Fibroblast of upper back skin (primary cell): ENCODE measurements at regions not wholly inside any gene's neighbourhood (a gene's known extent, or its start where the extent isn't known, plus 50 kb on each side); places are given as distances from the start of the nearest gene placed in this dataset.

ENCODE experiments used
- DNase-seq: peaks from one replicate; pipeline ENCODE4 v3.0.0-alpha.2; 2013

DNA sequence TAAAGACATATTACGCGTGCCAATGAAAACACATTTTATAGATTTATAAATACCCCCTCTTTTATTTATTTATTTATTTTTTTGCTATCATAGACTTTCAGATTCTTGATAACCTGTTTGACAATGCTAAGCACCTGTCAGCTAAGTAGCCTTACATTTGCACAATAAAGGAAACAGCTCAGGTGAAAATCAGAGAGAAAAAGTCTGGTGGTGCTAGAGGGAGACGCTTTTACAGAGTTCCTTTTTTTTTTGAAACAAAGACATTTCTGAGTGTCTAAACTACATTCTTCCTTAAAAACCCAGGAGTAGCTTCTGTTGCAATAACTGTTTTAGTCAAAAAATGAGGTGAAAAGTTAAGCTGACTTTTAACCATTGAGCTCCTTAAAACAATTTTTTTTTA, 1611.6 kb downstream of the NCAM2 start:
- DNase-seq, result no peak

DNA sequence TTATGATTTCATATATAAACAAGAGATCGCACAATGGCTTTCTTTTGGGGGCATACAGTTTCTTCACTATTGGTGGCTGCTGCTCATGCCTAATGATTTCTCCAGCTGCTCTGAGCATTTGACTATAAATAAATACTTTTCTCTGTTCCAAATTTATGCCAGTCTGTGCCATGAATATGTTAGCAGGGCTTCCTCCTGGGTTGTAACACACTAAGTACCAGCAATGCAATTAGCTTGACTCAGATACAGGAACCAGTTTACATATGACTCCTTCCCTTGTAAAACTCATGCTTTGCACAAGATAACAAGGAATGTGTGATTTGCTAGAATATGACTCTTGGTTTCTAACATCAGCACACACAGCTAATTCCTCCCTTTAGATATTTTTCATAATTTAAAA, 1629.7 kb downstream of the NCAM2 start:
- DNase-seq, result no peak

DNA sequence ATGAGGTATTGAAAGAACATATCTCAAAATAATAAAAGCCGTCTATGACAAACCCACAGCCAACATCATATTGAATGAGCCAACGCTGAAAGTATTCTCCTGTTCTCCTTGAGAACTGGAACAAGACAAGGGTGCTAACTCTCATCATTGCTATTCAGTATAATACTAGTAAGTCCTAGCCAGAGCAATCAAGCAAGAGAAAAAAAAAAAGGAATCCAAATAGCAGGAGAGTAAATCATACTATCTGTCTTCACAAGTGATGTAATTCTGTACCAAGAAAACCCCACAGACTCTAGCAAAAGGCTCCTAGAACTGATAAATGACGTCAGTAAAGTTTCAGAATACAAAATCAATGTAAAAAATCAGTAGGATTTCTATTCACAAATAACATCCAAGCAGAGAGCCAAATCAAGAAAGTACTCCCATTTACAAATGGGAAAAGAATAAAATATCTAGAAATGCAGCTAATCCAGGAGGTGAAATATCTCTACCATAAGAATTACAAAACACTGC, 1632.8 kb downstream of the NCAM2 start:
- DNase-seq, result no peak

DNA sequence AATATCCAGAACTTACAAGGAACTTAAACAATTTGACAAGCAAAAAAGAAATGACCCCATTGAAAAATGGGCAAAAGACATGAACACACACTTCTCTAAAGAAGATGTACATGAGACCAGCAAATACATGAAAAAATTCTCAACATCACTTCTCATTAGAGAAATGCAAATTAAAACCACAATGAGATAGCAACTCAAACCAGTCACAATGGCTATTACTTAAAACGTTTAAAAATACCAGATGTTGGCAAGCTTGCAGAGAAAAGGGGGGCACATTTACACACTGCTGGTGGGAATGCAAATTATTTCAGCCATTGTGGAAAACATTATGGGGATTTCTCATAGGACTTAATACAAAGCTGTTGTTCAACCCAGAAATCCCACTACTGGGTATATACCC, 1634.0 kb downstream of the NCAM2 start:
- no peak for DNase-seq

DNA sequence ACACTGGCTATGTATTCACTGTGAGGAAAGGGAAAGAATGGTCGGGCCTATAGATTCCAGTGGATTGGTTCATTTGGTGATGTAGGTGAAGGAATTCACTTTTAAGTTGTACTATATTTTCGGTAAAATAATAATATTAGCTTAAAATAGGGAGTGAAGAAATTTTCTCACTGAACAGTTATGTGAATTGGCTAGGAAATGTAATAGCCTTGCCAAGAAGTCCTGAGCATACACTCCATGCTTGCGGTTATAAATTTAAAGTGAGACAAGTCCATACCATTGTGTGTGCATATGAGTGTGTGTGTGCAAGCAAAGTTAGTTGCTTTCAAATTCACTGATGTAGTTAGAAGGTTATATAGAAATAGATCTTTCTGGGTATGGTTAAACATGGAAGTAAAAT, 1651.0 kb downstream of the NCAM2 start:
- no peak for DNase-seq

DNA sequence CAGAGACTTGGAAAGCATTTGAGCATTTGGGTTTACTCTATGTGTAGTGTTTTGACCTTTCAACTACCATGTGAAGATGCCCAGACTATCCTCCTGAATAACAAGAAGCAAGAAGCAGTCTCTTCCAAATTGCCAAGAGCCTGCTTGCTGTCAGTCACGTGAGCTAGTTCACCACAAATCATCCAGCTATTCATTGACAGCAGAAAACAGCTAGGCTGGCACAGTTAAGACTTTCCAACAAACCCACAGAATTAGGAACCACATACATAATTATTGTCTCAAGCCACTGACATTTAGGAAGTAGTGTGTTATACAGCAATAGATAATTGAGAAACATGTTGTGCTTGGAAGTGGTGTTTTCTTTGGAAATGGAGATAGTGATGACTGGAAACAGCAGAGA, 1652.0 kb downstream of the NCAM2 start:
- DNase-seq, result no peak

DNA sequence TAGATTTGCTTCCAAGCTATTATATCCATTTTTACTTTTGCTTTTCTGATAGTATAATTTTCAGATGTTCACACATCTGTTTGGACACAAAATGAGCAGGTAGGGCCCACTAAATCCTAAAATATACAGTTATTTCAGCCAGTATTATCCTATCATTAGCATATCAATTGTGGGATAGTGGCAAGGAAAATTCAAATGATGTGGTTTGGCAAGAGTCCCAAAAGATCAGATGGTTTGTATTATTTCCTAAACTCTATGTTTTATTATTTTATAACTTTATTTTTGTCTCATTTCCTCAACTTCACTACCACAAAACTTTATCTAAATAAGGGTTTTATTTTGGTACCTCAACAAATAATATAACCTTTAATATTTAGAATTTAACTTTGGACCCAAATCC, 1659.6 kb downstream of the NCAM2 start:
- no peak for DNase-seq

DNA sequence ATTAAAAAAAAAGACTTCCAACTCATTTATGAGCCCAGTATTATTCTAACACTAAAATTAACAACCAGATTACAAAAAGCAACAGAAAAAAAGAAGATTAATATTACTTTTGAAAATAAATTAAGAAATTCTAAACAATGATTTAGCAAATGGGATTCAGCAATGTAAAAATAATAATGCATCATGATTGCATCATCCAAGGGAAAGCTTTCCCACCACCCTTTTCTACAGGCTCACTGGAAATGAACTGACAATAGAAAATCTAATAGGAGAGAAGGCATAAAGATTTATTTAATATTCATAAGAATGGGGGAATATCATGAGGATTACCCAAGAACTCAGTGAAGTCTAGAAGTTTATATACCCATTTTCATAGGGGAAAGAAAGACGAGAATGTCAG, 1671.9 kb downstream of the NCAM2 start:
- DNase-seq, result no peak

DNA sequence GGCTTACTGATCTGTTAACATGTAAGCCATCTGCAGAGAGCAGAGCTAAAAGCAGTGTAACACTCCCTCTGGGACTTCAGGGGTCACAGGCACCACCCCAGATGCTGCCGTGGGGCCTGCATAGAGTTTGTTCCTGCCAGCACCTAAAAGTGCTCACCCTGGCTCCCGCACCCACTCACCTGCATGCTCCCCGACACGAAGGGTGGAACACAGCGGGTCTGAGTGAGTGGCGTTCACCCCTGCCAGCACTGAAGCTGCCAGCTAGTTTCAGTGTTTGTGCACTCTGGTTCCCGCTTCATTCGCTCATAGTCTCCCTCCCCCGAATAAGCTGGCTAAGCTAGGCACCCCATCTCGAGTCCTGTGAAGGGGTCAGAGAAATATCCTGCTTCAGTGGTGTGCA, 1681.0 kb downstream of the NCAM2 start:
- DNase-seq, result no peak

DNA sequence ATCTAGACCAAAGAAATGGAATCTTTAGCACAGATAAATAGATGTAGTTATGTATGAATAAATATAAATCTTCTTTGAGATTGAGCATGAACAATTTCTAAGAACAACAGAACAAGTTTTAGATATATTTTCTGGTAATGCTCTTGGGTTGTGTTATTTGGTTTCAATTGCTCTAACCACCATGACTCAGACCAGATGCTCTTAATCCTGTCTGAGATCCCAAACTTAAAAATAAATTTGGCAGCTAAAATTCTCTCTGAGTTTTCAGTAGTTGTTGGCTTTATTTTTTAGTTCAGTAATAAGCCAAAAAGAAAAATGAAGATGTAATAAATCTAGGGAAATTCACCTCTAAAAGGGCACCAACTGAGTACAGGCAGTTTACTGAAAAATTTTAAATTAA, 1693.4 kb downstream of the NCAM2 start:
- DNase-seq, result no peak

DNA sequence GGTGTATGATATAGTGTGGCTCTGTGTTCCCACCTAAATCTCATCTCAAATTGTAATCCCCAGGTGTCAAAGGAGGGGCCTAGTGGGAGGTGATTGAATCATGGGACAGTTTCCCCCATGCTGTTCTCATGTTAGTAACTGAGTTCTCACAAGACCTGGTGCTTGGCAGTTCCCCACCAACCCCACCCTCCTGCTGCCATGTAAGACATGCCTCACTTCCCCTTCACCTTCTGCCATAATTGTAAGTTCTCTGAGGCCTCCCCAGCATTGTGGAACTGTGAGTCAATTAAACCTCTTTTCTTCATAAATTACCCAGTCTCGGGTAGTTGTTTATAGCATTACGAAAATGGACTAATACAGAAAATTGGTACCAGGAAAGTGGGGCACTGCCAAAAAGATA, 1705.3 kb downstream of the NCAM2 start:
- no peak for DNase-seq

DNA sequence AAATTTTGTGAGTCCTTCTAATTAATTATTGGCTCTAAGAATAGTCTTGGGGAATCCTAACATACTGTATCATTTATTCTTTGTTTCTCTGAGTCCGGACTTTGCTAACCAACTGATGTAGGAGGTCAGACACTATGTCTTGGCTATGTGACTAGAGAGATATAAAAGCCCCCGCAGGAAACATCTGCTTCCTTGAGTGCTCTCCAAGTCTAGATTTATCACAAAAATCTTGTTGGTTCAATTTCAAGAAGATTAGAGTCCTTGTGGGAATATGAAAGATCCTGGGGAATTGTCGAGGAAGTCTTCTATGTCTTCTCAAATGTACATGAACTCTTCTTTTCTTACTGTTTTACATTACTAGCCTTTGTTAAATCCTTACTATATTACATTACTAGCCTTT, 1712.5 kb downstream of the NCAM2 start:
- DNase-seq, result no peak

DNA sequence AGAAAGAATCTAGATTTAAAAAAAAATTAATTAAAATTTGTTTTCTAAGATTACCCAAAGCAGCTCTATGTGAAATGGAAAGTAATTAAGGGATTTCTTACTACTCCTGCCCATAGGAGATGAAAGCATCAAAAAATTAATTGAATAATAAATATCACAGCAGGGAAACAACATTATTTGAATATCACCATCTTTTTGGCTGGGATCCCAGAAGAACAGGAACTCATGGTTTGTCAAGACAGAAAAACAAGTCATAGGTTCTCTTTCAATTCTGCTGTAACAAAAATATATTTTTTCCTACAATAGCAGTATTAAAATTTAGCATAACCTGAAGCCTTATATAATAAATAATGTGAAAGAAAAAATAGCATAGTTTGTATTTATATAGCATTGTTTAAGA, 1713.4 kb downstream of the NCAM2 start:
- no peak for DNase-seq

DNA sequence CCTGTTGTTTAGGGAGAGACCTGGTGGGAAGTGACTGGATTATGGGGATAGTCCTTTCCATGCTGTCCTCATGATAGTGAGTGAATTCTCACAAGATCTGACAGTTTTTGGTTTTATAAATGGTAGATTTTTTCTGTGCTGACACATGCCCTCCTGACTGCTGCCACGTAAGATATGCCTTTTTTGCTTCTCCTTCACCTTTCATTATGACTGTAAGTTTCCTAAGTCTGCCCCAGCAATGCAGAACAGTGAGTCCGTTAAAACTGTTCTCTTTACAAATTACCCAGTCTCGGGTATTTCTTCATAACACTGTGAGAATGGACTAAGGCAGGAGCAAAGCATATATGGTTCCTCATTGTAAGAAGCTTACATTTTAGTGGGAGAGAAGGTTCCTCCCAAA, 1727.2 kb downstream of the NCAM2 start:
- no peak for DNase-seq

DNA sequence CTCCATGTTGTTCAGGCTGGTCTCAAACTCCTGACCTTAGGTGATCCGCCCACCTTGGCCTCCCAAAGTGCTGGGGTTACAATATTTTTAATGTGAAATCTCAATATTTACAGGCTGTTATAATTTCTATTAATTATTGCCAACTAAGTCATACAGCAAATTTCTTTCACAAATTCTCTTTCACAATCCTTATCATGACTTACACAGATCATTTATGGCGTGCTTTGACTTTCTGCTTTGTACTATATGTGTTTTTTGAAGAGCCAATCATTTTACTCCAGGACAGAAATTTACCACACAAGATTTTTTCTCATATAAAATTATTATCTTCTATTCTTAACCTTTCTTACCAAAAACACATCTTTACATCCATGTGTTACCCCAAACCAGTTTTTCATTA, 1729.9 kb downstream of the NCAM2 start:
- DNase-seq, result no peak

DNA sequence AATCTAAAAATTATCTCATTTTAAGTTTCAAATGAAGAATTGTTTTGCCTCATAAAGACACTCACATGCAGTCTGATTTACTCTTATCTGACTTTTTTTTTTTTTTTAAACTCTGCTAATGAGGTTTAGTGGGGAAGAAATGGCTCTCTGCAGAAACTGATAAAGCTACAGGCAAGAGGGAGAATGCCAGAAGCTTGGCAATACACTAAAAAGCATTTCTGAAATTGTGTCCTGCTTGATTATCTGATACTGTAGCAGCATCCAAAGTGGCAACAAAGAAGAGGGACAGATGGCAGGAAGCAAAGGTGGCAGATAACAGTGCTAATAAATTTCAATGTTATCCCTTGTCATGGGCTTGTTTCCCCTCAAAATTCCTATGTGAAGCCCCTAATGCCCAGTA, 1744.9 kb downstream of the NCAM2 start:
- no peak for DNase-seq

DNA sequence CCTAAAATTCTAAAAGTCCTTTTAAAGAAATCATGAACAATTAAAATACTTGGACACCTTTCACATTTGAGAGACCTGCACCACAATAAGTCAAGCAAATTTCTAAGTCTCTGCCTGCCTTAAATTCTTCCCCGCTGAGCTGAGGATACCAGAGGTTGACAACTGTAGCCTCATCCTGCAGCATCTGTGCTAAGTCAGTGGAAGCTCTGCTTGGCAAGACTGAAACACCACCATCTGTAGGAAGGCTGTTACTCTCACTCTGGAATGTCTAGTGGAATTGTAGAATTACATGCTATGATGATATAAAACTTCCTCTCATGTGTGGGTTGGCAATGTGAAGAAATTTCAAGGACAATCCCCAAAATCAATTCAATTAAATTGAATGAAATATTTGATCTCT, 1756.5 kb downstream of the NCAM2 start:
- peak; percentile 1 for DNase-seq

DNA sequence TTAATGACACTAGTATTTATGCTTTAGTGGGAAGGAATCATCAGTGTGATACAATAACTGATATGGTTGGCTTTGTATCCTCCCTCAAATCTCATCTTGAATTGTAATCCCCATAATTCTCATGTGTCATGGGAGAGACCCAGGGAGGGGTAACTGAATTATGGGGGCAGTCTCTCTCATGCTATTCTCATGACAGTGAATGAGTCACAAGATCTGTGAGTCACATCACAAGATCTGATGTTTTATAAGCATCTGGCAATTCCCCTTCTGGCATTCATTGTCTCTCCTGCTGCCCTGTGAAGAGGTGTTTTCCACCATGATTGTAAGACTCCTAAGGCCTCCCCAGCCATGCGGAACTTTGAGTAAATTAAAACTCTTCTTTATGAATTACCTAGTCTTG, 1760.3 kb downstream of the NCAM2 start:
- DNase-seq, result peak; percentile 32

DNA sequence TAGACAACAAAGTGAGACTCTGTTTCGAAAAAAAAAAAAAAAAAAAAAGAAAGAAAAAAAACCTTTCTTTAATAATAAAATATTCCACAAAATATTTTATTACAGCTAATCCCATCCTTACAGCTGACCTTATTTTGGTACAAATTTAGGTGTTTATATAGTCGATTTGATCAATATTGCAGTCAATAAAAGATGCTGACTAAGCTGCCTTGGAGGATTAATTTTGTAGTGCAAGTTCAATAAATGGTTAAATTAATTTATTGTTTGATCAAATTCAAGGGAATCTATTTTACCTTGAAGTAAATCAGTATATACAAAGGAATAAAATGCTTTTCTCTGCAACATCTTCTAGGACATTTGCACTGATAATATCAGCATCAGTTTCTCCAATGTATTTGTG, 1764.3 kb downstream of the NCAM2 start:
- DNase-seq, result no peak

DNA sequence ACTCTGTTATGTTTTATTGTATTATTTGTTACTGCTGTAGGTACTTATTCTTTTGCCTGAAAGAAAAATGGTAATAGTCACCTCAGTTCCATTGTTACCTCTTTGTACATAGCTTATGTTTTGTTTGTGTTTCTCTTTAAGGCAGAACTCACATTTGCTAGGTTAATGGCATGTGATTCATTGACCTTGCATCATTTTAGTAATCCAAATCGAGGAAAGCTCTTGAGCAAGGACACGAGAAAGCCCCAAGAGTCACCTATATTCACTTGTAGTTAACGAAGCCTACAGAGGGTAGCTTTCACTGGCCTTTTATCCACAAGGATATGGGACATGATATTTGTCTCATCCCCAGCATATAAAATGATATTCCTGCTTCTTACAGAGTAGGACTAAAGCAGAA, 1765.2 kb downstream of the NCAM2 start:
- no peak for DNase-seq

DNA sequence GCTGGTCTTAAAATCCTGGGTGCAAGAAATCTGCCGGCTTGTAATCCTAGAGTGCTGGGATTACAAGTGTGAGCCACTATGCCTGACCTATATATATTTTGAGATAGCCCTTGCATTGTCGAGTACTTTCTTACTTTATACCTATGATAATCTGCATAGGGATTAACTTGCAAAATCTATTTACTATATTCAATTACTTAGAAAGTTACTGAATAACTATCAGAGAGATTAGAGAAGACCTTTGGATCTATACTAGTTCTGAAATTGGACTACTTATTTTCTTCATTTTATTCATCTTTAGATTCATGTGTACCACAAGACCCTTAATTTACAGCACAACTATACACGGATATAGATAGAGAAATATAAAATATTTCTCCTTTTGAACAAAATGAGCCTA, 1766.0 kb downstream of the NCAM2 start:
- DNase-seq, result no peak

DNA sequence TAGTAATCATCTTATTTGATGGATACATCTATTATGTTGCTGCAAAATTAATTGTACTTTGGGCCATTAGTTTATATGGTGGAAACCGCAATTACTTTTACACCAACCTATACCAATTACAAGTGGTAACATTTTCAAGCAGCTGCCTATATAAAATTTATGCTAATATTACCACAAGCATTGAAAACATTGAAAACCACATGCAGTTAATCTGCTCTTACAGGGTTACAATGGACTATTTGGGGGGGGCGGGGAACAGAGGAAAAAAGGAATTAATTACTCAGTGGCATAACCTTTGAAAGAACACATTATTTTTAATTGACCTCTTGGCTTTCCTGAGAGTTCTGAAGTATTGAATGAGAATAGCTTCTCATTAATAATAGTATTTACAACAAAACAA, 1793.2 kb downstream of the NCAM2 start:
- DNase-seq, result no peak

DNA sequence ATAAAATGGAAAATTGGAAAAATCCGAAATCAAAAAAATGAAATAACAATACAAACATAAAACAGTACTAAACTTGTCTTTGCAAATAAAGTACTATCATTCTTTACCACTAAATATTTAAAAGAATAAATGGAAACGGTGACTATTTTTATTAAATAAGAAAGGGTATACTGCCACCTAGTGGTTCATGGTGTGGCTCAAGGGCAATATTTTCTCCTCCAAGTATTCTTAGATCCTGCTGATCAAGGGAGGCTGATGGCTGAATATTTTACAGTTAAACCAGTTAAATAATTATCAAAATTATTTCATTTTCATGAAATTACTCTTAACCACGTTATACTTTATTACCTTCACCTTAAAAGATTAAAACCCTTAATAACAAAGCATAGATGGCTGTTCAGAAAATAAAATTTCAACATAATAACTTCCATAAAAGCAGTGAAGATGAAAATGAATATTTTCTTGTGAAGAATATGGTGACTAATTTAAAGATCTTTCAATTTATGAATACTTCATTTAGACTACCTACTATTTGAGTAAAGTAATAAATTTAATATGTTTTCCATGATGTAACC, 1793.9 kb downstream of the NCAM2 start:
- DNase-seq, result peak; percentile 43

DNA sequence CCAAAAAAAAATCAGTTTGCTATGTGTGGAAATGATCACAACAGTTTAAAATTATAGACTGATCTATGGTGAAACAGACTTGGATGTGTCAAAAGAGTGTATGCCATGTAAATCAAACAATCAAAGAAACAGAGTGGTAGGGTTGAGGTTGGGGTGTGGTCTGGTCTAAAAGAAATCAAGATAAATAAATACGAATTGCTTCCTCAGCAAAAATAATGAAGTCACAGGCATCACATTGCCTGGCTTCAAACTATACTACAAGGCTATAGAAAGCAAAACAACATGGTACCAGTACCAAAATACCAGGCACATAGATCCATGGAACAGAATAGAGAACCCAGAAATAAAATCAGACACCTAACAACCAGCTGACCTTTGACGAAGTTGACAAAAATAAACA, 1796.9 kb downstream of the NCAM2 start:
- DNase-seq, result no peak

DNA sequence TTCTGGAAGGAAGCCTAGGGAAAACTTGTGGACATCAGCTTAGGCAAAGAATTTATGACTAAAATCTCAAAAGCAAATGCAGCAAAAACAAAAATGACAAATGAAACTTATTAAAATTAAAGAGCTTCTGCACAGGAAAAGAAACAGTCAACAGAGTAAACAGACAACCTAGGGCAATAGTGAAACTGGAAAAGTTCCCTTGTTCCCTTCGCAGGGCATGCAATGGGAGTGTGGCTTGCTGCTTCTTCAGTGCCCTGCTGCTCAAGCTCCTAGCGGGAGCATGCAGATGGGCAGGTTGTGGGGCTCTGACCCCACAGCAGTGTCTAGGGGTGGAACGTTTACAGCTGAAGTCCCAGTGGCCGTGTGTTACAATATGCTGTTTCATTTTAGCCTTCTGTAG, 1797.4 kb downstream of the NCAM2 start:
- DNase-seq, result no peak

DNA sequence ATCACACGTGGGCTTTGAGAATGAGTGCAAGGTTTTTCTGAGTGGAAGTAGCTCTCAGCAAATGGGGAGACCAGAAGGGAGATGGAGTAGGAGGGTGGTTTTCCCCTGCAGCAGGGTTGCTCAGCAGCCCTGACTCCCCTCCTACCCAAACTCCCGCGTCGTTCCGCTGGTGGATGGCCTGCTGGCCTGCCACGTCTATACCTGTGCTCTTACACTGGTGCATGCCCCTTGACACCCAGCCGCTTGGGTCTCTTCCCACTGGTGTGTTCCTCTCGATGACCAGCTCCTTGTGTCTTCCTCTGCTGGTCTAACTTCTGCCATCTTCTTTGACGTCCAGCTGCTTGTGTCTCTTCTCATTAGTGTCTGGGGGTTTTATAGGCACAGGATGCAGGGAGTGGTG, 1797.9 kb downstream of the NCAM2 start:
- DNase-seq, result no peak
